Activated T-cell treated with anti-CD3 and anti-CD28 coated beads for 4 hours (primary cell): ENCODE measurements at regions not wholly inside any gene's neighbourhood (a gene's known extent, or its start where the extent isn't known, plus 50 kb on each side); places are given as distances from the start of the nearest gene placed in this dataset.

ENCODE experiments used
- DNase-seq: peaks from one replicate; pipeline ENCODE4 v3.0.0-alpha.2; 2020

GRCh38 chr16:86396422-86396821, 113.9 kb upstream of the FOXF1 start:
- DNase-seq, result no peak

- no peak for DNase-seq
Measured at GRCh38 chr16:86396901-86397311, 113.4 kb upstream of the FOXF1 start.

GRCh38 chr16:86398201-86398600, 112.1 kb upstream of the FOXF1 start:
- DNase-seq, result no peak

GRCh38 chr16:86398622-86399021, 111.7 kb upstream of the FOXF1 start:
- DNase-seq, result no peak

- DNase-seq, result no peak
Measured at GRCh38 chr16:86401126-86401525, 109.2 kb upstream of the FOXF1 start.

GRCh38 chr16:86403085-86403484, 107.2 kb upstream of the FOXF1 start:
- DNase-seq, result no peak

GRCh38 chr16:86403541-86404163, 106.7 kb upstream of the FOXF1 start:
- no peak for DNase-seq

- no peak for DNase-seq
Measured at GRCh38 chr16:86404678-86405077, 105.6 kb upstream of the FOXF1 start.

- no peak for DNase-seq
Measured at GRCh38 chr16:86405319-86405718, 105.0 kb upstream of the FOXF1 start.

GRCh38 chr16:86406056-86406455, 104.3 kb upstream of the FOXF1 start:
- DNase-seq, result no peak

GRCh38 chr16:86408685-86409084, 101.6 kb upstream of the FOXF1 start:
- DNase-seq, result no peak

- DNase-seq, result no peak
Measured at GRCh38 chr16:86410081-86410480, 100.2 kb upstream of the FOXF1 start.

- DNase-seq, result no peak
Measured at GRCh38 chr16:86410529-86410928, 99.8 kb upstream of the FOXF1 start.

GRCh38 chr16:86411897-86412296, 98.4 kb upstream of the FOXF1 start:
- DNase-seq, result no peak

- DNase-seq, result no peak
Measured at GRCh38 chr16:86414991-86415740, 95.2 kb upstream of the FOXF1 start.

- no peak for DNase-seq
Measured at GRCh38 chr16:86418981-86419380, 91.3 kb upstream of the FOXF1 start.

GRCh38 chr16:86419518-86419917, 90.8 kb upstream of the FOXF1 start:
- DNase-seq, result no peak

GRCh38 chr16:86421995-86422394, 88.3 kb upstream of the FOXF1 start:
- no peak for DNase-seq

- DNase-seq, result no peak
Measured at GRCh38 chr16:86424398-86424797, 85.9 kb upstream of the FOXF1 start.

- DNase-seq, result no peak
Measured at GRCh38 chr16:86424985-86425384, 85.3 kb upstream of the FOXF1 start.

GRCh38 chr16:86426063-86426642, 84.2 kb upstream of the FOXF1 start:
- no peak for DNase-seq

- DNase-seq, result no peak
Measured at GRCh38 chr16:86427433-86427851, 82.9 kb upstream of the FOXF1 start.

GRCh38 chr16:86428729-86429517, 81.4 kb upstream of the FOXF1 start:
- no peak for DNase-seq

GRCh38 chr16:86429663-86430062, 80.7 kb upstream of the FOXF1 start:
- no peak for DNase-seq
